Uterus (tissue), 3 donors: ENCODE measurements at regions not wholly inside any gene's neighbourhood (a gene's known extent, or its start where the extent isn't known, plus 50 kb on each side); places are given as distances from the start of the nearest gene placed in this dataset.
"Not testable (repeated sequence)": the region's sequence is repeated elsewhere in the genome, so short reads cannot be mapped to it uniquely, and the experiment has no call there.

ENCODE experiments used
- DNase-seq, 2 donors: peaks; one replicate each; pipeline ENCODE4 v3.0.0-alpha.2; 2019 to 2020
- H3K27ac ChIP-seq, 2 donors: fragments of 200-600 bp; sonication (generic); 1 replicate in 1 of 2; 2 replicates in 1 of 2; pipeline ENCODE4 v1.5.1; 2016 to 2018
- H3K27me3 ChIP-seq, 2 donors: fragments of 200-600 bp; sonication (generic); one replicate each; pipeline ENCODE4 v1.5.1; 2018 to 2019; ENCODE audit warnings: control low read depth in 1 of 2
- H3K36me3 ChIP-seq, 2 donors: fragments of 200-600 bp; sonication (generic); one replicate each; pipeline ENCODE4 v1.5.1; 2019; ENCODE audit warnings: control low read depth in 1 of 2
- H3K4me1 ChIP-seq, 2 donors: fragments of 200-600 bp; sonication (generic); one replicate each; pipeline ENCODE4 v1.5.1; 2018 to 2019; ENCODE audit warnings: control low read depth in 1 of 2
- H3K4me3 ChIP-seq, 2 donors: fragments of 200-600 bp; sonication (generic); 1 replicate in 1 of 2; 2 replicates in 1 of 2; pipeline ENCODE4 v1.5.1; 2018 to 2019; ENCODE audit warnings: mild to moderate bottlenecking in 1 of 2
- H3K9me3 ChIP-seq, 2 donors: fragments of 200-600 bp; sonication (generic); one replicate each; pipeline ENCODE4 v1.5.1; 2019; ENCODE audit warnings: control low read depth in 1 of 2
- POLR2A ChIP-seq, 2 donors: fragments of 450-650 bp; IDR thresholded peaks; one replicate each; pipeline ENCODE4 v1.6.1; 2016; ENCODE audit warnings: antibody characterized with exemption in 2 of 2, mild to moderate bottlenecking in 1 of 2, moderate library complexity in 1 of 2
- intact Hi-C: fragments of 100-400 bp; cut with DNase I; formaldehyde crosslinking; loops from one replicate; pipeline ENCODE4 v1.15.1; 2023; ENCODE audit warnings: low total_unique reads
- TF ChIP-seq, protein P1 (sequence below), 4 experiments: fragments of 200-600 bp in 2 of 4; fragments of 450-650 bp in 2 of 4; sonication (generic) in 2 of 4; IDR thresholded peaks; one replicate each; pipeline ENCODE4 v1.5.1; 2016 to 2019; ENCODE audit warnings: antibody characterized with exemption in 4 of 4, mild to moderate bottlenecking in 2 of 4, moderate library complexity in 1 of 4
- donor health status: DM: yes; HTN: yes; CAD: no.

DNA sequence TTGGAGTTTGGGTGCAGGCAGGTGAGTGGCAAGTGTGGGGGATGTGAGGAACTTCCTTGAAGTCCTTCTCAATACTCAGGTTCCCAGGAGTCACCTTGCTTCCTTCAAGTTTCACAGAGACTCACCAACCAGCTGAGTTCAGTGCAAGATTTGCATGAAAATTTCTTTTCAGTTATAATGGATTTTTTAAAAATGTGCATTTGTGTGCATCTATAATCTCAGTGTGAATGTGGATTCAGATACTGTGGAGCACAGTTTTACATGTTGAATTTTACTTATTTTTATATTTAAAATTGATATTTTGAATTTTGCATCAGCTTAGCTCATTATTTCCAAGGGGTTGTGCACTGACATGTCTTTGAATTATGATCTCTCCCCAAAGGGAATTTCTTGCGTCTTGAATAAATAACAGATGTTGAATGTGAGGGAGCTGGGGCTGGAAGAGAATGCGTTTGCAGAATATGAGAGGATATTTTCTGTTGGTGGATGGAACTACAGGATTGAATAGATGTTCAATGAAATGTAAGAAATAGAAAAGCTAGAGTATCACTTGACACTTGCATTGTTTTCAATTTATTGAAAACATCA, 184.3 kb downstream of the RPRM start:
- intact Hi-C loops: no loop called here
- no peak overlapping the region for H3K27ac ChIP-seq
- TF ChIP-seq, protein P1, sequence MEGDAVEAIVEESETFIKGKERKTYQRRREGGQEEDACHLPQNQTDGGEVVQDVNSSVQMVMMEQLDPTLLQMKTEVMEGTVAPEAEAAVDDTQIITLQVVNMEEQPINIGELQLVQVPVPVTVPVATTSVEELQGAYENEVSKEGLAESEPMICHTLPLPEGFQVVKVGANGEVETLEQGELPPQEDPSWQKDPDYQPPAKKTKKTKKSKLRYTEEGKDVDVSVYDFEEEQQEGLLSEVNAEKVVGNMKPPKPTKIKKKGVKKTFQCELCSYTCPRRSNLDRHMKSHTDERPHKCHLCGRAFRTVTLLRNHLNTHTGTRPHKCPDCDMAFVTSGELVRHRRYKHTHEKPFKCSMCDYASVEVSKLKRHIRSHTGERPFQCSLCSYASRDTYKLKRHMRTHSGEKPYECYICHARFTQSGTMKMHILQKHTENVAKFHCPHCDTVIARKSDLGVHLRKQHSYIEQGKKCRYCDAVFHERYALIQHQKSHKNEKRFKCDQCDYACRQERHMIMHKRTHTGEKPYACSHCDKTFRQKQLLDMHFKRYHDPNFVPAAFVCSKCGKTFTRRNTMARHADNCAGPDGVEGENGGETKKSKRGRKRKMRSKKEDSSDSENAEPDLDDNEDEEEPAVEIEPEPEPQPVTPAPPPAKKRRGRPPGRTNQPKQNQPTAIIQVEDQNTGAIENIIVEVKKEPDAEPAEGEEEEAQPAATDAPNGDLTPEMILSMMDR (IDR thresholded peaks at IDR 0.05): no peak
- H3K9me3 ChIP-seq: no peaks in the 10 kb centered on the region
- no peaks in the 10 kb centered on the region for H3K36me3 ChIP-seq
- no peaks in the 10 kb centered on the region for H3K27me3 ChIP-seq
- H3K4me1 ChIP-seq: peaks cover 0 to 4% of the 10 kb centered on the region in 2 donors
- no peak for DNase-seq
- no peak overlapping the region for H3K4me3 ChIP-seq

DNA sequence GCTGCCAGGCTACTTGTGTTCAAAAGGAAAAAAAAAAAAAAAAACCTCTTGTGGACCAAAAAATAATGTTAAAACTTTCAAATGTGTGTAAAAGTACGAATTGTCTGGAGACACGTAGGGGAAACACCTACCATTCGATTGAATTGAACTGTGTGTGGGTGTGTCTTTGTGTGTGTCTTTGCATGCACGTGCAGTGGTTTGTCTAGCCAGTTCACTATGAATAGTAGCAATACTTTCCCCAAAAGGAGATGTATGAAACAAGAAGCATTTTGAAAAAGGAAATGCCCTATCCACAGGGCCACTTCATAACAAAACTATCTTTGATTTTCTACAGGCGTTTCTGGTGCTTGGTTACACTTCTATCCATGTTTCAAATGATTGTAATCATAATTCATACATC, 186.8 kb downstream of the RPRM start:
- H3K9me3 ChIP-seq: no peaks in the 10 kb centered on the region
- H3K27me3 ChIP-seq: no peaks in the 10 kb centered on the region
- no peak overlapping the region for H3K4me3 ChIP-seq
- intact Hi-C loops: no loop called here
- no peak overlapping the region for H3K27ac ChIP-seq
- H3K4me1 ChIP-seq: peaks cover 0 to 4% of the 10 kb centered on the region in 2 donors
- TF ChIP-seq, protein P1 (IDR thresholded peaks at IDR 0.05): no peak
- TF ChIP-seq POLR2A (IDR thresholded peaks at IDR 0.05): no peak
- H3K36me3 ChIP-seq: no peaks in the 10 kb centered on the region
- DNase-seq: no peak

DNA sequence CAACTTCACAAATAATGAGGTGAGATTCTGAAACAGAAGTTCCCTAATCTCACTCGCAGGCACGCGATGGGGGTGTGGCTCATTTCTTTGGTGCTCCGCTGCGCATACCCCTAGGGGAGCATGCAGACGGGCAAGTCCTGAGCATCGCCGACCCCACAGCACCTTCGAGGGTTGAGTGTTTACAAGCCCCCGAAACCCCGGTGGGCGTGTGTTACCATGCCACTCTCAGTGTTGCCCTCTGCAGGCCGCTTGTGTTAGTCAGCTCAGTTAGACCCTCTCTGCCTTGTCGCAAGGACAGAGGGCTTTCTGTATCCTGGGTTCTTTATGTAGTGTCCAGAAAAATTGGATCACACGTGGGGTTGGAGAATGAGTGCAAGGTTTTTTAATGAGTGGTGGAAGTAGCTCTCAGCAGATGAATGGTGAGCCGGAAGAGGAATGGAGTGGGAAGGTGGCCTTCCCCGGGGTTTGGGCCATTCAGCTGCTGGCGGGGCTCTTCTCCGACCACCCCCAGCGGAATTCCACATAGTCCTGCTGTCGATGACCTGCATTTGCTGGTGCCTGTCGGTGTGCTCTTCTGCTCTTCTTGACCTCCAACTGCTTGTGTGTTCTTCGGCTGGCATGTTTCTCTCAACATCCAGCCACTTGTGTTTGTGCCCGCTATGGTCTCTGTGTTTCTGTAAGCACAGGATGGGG, 191.3 kb downstream of the RPRM start:
- no peak for TF ChIP-seq POLR2A (IDR thresholded peaks at IDR 0.05)
- TF ChIP-seq, protein P1 (IDR thresholded peaks at IDR 0.05): no peak
- Histone ChIP-seq H3K27ac (no peak overlapping the region), H3K27me3 (no peaks in the 10 kb centered on the region), H3K4me3 (no peak overlapping the region), H3K36me3 (no peaks in the 10 kb centered on the region), H3K4me1 (no peaks in the 10 kb centered on the region), H3K9me3 (no peaks in the 10 kb centered on the region)
- intact Hi-C loops: no loop called here
- no peak for DNase-seq

DNA sequence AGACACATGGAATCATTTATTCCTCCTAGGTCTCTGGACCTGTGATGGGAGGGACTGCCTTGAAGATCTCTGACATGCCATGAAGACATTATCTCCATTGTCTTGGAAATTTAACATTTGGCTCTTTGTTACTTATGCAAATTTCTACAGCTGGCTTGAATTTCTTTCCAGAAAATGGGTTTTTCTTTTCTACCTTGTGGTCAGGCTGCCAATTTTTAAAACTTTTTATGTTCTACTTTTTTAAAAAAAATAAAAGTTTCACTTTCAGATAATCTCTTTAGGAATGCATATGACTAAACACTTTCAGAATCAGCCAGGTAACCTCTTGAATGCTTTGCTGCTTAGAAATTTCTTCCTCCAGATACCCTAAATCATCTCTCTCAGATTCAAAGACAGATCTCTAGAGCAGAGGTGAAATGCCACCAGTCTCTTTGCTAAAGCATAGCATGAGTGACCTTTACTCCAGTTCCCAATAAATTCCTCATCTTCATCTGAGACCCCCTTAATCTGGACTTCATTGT, 209.6 kb downstream of the RPRM start:
- Histone ChIP-seq H3K27ac (no peak overlapping the region), H3K4me3 (no peak overlapping the region), H3K9me3 (no peaks in the 10 kb centered on the region), H3K4me1 (no peaks in the 10 kb centered on the region), H3K36me3 (no peaks in the 10 kb centered on the region), H3K27me3 (no peaks in the 10 kb centered on the region)
- DNase-seq: no peak
- intact Hi-C loops: no loop called here
- TF ChIP-seq, protein P1 (IDR thresholded peaks at IDR 0.05): no peak
- no peak for TF ChIP-seq POLR2A (IDR thresholded peaks at IDR 0.05)

DNA sequence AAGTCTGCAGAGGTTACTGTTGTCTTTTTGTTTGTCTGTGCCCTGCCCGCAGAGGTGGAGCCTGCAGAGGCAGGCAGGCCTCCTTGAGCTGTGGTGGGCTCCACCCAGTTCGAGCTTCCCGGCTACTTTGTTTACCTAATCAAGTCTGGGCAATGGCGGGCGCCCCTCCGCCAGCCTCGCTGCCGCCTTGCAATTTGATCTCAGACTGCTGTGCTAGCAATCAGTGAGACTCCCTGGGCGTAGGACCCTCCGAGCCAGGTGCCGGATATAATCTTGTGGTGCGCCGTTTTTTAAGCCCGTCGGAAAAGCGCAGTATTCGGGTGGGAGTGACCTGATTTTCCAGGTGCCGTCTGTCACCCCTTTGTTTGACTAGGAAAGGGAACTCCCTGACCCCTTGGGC, 221.7 kb downstream of the RPRM start:
- intact Hi-C loops, H3K4me3 ChIP-seq, H3K27ac ChIP-seq, H3K27me3 ChIP-seq, DNase-seq, H3K36me3 ChIP-seq, H3K4me1 ChIP-seq, H3K9me3 ChIP-seq: not testable (repeated sequence)

DNA sequence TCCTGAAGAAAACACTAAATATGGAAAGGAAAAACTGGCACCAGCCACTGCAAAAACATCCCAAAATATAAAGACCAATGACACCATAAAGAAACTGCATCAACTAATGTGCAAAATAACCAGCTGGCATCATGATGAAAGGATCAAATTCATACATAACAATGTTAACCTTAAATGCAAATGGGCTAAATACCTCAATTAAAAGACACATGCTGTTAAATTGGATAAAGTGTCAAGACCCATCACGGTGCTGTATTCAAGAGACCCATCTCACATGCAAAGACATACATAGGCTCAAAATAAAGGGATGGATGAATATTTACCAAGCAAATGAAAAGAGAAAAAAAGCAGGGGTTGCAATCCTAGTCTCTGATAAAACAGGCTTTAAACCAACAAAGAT, 231.9 kb downstream of the RPRM start:
- H3K4me3 ChIP-seq, H3K27ac ChIP-seq, H3K36me3 ChIP-seq, DNase-seq, H3K9me3 ChIP-seq, intact Hi-C loops, H3K27me3 ChIP-seq, H3K4me1 ChIP-seq: not testable (repeated sequence)
